Retina (tissue), 1 donor: ENCODE measurements at regions not wholly inside any gene's neighbourhood (a gene's known extent, or its start where the extent isn't known, plus 50 kb on each side); places are given as distances from the start of the nearest gene placed in this dataset.

Experiments used
- DNase-seq: peaks from one replicate; pipeline ENCODE4 v3.0.0-alpha.2; 2016

DNA sequence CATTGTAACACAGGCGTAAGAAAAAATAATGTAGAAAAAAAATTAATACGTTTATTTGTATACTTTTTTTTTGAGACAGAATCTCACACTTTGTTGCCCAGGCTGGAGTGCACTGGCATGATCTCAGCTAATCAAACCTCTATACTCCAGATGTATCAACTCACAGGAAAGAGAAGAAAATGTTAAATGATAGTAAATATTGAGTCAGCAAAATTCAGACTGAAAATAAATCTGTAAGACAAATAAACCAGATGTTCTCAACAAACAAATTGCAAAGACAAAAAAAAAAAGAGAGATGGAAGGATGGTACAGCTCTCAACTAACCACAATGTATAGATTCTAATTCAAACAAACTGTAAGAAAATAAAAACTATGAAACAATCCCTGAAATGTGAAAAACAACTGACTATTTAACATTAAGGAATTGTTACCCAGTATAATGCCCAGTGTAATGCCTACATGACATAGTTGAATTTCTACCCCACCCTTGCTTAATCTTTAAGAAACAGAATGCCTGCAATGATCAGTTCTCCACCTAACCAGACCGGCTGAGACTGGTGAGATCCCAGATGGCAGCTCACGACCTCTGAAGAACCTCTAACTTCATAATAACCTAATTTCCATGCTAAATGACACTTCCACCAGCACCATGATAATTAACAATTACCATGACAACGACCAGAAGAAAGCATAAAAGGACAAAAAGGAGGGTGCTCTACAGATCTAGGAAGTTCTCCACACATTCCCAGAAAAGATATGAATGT lies 272.0 kb upstream of the GNAI1 start:
- no peak for DNase-seq

DNA sequence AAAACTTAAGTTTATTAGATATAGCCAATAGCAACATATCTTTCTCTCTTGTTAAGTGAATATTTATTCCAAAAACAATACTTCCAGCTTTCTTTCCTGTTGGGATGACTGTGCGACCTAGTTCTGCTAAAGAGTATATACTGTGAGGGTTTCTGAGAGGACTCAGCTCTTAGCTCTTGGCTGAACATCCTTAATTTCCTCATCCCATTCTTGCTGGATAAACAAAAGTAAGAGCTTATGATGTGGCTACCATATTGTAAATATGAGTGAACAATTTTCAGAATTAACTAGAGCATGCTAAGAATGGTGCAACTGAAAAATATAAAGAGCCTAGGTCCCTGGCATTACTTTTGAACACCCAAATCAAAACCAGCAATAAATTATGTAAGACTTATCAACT lies 279.5 kb upstream of the GNAI1 start:
- DNase-seq = no peak

DNA sequence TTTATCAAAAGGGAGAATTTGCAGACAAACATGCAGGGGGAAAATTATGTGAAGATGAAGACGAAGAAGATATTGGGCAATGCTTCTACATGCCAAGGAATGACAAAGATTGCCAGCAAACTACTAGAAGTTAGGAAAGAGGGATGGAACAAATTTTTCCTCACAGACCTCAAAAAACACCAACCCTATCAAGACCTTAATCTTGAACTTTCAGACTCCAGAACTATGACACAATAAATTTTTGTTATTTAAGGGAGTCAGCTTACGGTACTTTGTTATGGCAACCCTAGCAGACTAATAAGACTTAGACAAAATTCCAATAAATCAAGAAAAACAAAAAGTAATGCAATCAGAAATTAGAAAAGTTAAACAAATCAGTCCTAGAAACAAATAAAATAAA lies 280.0 kb upstream of the GNAI1 start:
- DNase-seq = no peak

GRCh38 chr7:79837915-79838314 lies 296.7 kb upstream of the GNAI1 start:
- no peak for DNase-seq

GRCh38 chr7:79833616-79834015 lies 301.0 kb upstream of the GNAI1 start:
- DNase-seq = no peak

DNA sequence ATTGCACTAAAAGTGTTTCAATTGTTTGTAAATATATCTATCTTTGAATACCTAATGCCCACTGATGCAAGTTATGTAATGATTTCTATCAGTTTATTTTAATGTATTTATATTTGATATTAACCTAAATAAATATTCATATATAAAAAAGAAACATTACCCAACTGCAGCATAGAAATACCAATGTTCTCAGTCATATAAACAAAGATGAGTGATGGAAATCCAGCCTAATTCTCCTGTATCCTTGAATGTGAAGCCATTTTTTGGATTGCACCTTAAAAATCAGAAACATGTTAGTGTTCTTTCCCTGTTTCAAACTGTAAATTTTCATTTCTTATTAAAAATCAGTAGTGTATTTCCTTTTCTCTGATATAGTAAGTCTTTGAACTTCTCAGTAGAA lies 305.8 kb upstream of the GNAI1 start:
- DNase-seq = no peak

DNA sequence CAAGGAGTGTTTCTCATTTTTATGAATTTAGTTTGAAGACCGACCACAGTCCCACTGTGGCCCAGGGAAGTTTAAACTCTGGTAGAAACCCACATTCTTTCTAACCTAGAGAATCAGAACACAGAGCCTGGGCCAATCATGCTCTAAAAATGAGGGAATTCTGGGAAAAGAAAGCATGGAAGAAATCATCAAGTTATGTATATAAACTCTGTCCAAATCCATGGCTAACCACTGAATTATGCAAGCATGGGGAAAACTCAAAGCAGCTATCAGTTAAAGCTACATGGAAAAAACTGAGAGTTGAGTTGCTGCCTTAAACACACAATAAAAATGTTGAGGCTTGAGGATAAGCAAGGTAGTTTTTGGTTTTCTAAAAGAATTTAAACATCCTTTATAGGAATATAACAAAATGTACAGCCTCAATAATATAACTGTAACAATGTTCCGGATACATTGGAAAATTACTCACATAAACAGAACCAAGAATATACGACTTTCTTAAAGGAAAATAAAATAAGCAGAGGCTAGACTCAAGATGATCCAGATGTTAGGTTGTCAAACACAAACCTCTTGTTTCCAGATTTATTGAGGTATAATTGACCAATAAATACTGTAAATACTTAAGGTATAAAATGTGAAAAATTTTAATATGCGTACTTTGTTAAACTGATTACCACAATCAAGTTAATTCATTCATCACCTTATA lies 311.2 kb upstream of the GNAI1 start:
- no peak for DNase-seq

DNA sequence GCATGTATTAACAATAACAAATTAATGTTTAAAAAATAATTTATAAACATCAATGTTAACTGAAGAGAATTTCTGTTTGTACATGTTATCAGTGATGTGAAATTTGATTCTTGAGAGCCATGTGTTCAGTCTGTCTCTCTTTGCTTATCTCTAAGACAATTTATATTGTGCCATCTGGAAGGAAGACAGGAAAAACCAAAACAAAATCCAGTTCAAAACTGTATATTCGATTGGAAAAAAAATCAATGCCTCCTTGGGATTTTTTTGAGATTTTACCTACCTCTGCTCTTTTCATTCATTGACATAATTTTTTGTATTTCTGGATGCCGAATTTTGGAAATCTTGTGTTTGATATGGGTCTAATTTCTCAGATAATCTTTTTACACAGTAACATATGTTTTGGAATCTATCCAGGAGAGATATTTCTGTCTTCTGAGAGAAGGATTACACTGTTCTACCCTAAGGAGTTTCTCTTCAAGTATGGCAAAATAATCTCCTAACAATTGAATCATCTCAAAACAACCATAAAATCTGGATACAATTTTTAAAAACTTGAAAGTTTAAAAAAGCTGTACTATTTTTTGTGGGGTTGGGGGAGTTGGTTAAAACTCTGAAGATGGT lies 311.9 kb upstream of the GNAI1 start:
- DNase-seq = no peak

DNA sequence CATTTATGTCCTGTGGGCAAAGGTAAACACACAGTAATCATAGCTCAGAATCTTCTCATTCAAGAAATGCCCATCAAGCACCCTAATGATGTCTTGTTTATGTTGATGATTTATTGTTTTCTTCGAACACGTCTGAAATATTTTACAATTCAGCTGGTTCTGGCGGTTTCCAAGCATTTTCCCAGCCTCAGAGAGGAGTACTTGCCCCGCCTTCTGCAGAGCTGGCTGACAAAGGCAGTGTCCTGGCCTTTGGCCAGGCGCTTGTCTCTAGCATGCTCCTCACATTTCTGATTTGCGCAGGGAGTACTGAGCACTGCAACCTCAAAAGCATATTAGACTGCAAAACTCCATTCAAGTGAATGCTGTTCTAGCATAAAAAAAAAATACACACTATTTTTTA lies 314.2 kb upstream of the GNAI1 start:
- peak; percentile 30 for DNase-seq

- no peak for DNase-seq
These were observed 323.7 kb upstream of the GNAI1 start for GRCh38 chr7:79810916-79811315.

DNA sequence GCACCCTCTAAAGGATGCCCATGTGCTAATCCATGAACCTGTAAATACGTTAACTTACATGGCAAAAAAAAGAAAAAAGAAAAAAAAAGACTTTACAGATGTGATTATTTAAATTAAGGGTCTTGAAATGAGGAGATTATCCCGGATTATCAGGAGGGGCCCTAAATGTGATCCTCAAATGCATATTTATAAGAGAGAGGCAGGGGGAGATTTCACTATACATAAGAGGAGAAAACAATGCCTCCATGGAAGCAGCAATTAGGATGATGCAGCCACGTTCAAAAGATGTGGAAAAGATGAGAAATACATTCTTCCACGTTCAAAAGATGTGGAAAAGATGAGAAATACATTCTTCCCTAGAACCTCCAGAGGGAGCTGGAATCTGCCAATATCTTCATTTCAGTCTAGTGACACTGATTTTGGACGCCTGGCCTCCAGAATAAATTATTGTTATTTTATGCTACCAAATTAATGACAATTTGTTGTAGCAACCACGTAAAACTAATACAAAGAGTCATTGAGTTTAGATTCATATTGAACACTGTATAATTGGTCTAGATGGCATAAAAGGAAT lies 328.4 kb upstream of the GNAI1 start:
- DNase-seq = no peak

GRCh38 chr7:79790656-79791262 lies 337.3 kb upstream of the MAGI2 start:
- no peak for DNase-seq

DNA sequence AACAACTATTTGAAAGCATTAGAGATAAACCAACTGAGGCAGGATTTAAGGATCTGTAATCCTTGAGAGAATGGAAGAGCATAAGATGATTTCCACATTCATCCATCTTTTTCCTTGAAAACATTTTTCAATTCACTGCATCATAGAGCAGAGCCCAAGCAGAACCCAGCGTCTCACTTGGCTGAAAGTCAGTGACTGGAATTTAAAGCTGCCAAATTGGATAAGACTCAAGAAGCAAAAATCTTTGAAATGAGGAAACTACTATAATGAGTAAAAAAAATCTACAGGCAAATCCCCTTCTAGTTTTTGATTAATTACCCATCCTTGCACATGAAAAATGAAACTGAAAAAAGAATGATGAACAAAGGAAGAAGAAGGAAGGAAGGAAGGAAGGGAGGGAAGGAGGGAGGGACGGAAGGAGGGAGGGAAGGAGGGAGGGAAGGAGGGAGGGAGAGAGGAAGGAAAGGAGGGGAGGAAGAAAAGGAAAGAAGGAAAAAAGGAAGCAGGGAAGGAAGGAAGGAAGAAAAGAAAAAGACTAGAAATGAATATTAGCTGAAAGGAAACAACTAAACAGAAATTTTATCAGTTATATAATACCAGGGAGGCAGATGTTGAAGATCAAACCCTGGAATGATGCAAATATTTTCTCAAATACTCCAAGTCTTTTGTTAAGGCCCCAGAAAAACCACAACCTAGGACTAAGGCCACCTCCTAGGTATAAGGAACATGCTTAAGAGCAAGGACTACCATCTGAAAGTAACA lies 336.3 kb upstream of the MAGI2 start:
- DNase-seq = peak; percentile 43

DNA sequence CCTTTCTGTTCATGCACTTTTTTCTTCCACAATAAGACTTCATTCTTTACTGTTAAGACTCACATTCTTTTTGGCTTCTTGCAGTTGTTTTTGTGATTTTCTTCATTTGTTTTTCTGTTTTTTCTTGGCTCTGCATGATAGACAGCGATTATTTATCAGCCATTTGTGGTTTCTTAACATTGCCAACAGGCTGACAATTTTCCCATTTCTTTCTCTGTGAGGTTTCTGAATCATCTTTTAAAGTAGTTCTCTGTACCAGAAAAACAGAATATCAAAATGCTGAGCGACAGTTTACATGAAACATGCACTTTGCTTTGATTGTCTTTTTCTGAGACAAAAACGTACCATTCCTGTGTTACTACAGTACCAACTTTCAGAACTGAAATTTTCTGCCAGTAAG lies 334.2 kb upstream of the MAGI2 start:
- DNase-seq = no peak

DNA sequence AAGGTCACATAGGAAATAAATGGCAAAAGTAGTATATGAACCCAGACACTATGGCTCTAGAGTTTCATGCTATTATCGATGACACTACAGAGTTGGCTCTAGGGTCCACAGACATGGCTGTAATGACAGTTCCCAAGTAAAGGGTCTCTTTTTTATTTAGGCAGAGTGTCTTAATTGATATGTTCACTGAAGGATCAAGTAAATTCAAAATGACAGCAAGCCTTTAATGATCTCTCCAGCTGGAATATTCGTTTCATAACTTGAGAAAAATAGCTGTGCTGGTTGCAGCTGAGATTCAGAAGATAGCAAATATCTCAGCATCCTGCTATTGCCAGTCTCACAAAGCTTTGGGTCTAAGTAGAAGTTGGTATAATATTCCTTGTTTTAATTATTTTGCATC lies 333.6 kb upstream of the MAGI2 start:
- DNase-seq = peak; percentile 62

DNA sequence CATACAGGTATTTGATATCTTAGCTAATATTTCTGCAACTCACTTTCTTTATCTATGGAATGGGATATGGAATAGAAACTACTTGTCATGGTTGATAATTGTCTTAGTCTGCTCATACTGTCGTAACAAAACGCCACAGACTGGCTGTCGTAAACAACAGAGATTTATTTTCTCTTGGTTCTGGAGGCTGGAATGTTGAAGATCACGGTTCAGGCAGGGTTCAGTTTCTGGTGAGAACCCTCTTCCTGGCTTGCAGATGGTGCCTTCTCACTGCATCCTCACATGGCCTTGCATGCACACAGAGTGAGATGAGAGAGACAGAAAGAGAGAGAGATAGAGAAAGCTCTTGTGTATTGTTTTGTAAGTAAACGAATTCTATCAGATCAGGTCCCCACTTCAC lies 332.7 kb upstream of the MAGI2 start:
- DNase-seq = peak; percentile 28

- no peak for DNase-seq
These were observed 332.1 kb upstream of the MAGI2 start for GRCh38 chr7:79785556-79785955.

DNA sequence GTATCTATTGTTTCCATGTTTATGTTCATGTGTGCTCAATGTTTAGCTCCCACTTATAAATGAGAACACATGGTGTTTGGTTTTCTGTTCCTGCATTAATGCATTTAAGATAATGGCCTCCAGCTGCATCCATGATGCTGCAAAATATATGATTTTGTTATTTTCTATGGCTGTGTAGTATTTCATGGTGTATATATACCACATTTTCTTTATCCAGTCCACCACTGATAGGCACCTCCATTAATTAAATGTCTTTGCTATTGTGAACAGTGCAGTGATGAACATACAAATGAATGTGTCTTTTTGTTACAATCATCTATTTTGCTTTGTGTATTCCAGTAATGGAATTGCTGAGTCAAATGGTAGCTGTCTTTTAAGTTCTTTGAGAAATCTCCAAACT lies 329.4 kb upstream of the MAGI2 start:
- no peak for DNase-seq

DNA sequence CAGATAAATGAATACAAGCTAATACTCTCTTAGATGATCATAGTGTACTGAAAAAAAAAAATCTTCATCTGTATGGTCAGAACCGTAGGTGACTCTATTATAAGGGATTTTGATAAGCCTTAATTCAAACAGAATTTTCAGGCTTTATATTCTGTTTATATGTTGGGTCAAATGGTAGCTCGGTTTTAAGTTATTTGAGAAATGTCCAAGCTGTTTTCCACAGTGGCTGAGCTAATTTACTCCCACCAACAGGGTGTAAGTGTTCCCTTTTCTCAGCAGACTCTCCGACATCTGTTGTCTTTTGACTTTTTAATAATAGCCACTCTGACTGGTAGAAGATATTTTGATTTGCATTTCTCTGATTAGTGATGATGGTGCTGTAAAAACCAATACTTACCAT lies 328.8 kb upstream of the MAGI2 start:
- DNase-seq = no peak

- no peak for DNase-seq
These were observed 328.2 kb upstream of the MAGI2 start for GRCh38 chr7:79781716-79782115.

- DNase-seq = no peak
These were observed 325.6 kb upstream of the MAGI2 start for GRCh38 chr7:79778786-79779770.
